A673 (cell line): ENCODE measurements at regions not wholly inside any gene's neighbourhood (a gene's known extent, or its start where the extent isn't known, plus 50 kb on each side); places are given as distances from the start of the nearest gene placed in this dataset.

Source experiments
- EZH2 ChIP-seq: fragments of 200-600 bp; sonication (generic); IDR thresholded peaks from 2 replicates; pipeline ENCODE4 v1.6.1; 2017; ENCODE audit warnings: borderline replicate concordance, low read depth, mild to moderate bottlenecking, mixed read lengths, antibody characterized with exemption, low read length; ENCODE audit not compliant: poor library complexity, severe bottlenecking
- TF ChIP-seq, protein P1 (sequence below): fragments of 300-800, 200-600 bp; sonication (generic); conservative IDR thresholded peaks from 2 replicates; pipeline ENCODE4 v1.5.1; 2017; ENCODE audit warnings: low read depth, mild to moderate bottlenecking, antibody characterized with exemption, low read length, moderate library complexity, mixed read lengths

- TF ChIP-seq, protein P1, sequence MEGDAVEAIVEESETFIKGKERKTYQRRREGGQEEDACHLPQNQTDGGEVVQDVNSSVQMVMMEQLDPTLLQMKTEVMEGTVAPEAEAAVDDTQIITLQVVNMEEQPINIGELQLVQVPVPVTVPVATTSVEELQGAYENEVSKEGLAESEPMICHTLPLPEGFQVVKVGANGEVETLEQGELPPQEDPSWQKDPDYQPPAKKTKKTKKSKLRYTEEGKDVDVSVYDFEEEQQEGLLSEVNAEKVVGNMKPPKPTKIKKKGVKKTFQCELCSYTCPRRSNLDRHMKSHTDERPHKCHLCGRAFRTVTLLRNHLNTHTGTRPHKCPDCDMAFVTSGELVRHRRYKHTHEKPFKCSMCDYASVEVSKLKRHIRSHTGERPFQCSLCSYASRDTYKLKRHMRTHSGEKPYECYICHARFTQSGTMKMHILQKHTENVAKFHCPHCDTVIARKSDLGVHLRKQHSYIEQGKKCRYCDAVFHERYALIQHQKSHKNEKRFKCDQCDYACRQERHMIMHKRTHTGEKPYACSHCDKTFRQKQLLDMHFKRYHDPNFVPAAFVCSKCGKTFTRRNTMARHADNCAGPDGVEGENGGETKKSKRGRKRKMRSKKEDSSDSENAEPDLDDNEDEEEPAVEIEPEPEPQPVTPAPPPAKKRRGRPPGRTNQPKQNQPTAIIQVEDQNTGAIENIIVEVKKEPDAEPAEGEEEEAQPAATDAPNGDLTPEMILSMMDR, result no peak
- no peak for TF ChIP-seq EZH2
These were observed 60.7 kb upstream of the INHBA start for GRCh38 chr7:41763626-41764025.
